ENCODE measurements at regions not wholly inside any gene's neighbourhood (a gene's known extent, or its start where the extent isn't known, plus 50 kb on each side); places are given as distances from the start of the nearest gene placed in this dataset.

GRCh38 chr2:12321886-12322285 lies 394.9 kb upstream of the TRIB2 start:
- no peak for TF ChIP-seq POLR2AphosphoS5 (IDR thresholded peaks at IDR 0.05)
- TF ChIP-seq CTCF (IDR thresholded peaks at IDR 0.05) = no peak
- TF ChIP-seq POLR2A (IDR thresholded peaks at IDR 0.05) = no peak
- 90% methylated on average over 2 of the region's 2 CpGs for WGBS
- Histone ChIP-seq H3K4me1 (replicated peaks) (no peaks in the 10 kb centered on the region), H3K27ac (no peak overlapping the region), H3K9me3 (no peaks in the 10 kb centered on the region), H3K27me3 (replicated peaks; ENCODE audit: insufficient read depth) (no peaks in the 10 kb centered on the region), H3K4me3 (no peak overlapping the region), H3K36me3 (no peaks in the 10 kb centered on the region)
- intact Hi-C loops (cut with DNase I) = no loop called here
- DNase-seq (ENCODE audit: low spot score) = no peak

- no peak overlapping the region for H3K27ac ChIP-seq
- whole genome bisulfite sequencing = 94% methylated on average over 9 of the region's 9 CpGs
- no peak for DNase-seq (ENCODE audit: low spot score)
- H3K9me3 ChIP-seq = no peaks in the 10 kb centered on the region
- no peaks in the 10 kb centered on the region for H3K36me3 ChIP-seq
- TF ChIP-seq POLR2AphosphoS5 (IDR thresholded peaks at IDR 0.05) (no peak), POLR2A (IDR thresholded peaks at IDR 0.05) (no peak), CTCF (IDR thresholded peaks at IDR 0.05) (no peak)
- H3K4me3 ChIP-seq = no peak overlapping the region
- H3K27me3 ChIP-seq (replicated peaks; ENCODE audit: insufficient read depth) = no peaks in the 10 kb centered on the region
- intact Hi-C loops (cut with DNase I) = no loop called here
- no peaks in the 10 kb centered on the region for H3K4me1 ChIP-seq (replicated peaks)
Measured at GRCh38 chr2:12325806-12326205, 390.9 kb upstream of the TRIB2 start.

- H3K27me3 ChIP-seq (replicated peaks; ENCODE audit: insufficient read depth) = no peaks in the 10 kb centered on the region
- DNase-seq (ENCODE audit: low spot score) = no peak
Measured at GRCh38 chr2:12326449-12327190, 390.1 kb upstream of the TRIB2 start.

GRCh38 chr2:12330916-12331315 lies 385.8 kb upstream of the TRIB2 start:
- intact Hi-C loops (cut with DNase I) = no loop called here
- H3K27me3 ChIP-seq (replicated peaks; ENCODE audit: insufficient read depth) = no peaks in the 10 kb centered on the region
- 92% methylated on average over 3 of the region's 3 CpGs for WGBS
- no peaks in the 10 kb centered on the region for H3K9me3 ChIP-seq
- H3K4me3 ChIP-seq = no peak overlapping the region
- TF ChIP-seq POLR2A (IDR thresholded peaks at IDR 0.05) = no peak
- H3K27ac ChIP-seq = no peak overlapping the region
- H3K36me3 ChIP-seq = no peaks in the 10 kb centered on the region
- H3K4me1 ChIP-seq (replicated peaks) = no peaks in the 10 kb centered on the region
- no peak for DNase-seq (ENCODE audit: low spot score)

More at GRCh38 chr2:12326449-12327190, 390.1 kb upstream of the TRIB2 start:
- Histone ChIP-seq H3K27ac (no peak overlapping the region), H3K4me1 (replicated peaks) (no peaks in the 10 kb centered on the region), H3K9me3 (no peaks in the 10 kb centered on the region), H3K4me3 (no peak overlapping the region), H3K36me3 (no peaks in the 10 kb centered on the region)
- no peak for TF ChIP-seq CTCF (IDR thresholded peaks at IDR 0.05)
- no peak for TF ChIP-seq POLR2A (IDR thresholded peaks at IDR 0.05)
- TF ChIP-seq POLR2AphosphoS5 (IDR thresholded peaks at IDR 0.05) = no peak
- 93% methylated on average over 12 of the region's 12 CpGs for WGBS
- intact Hi-C loops (cut with DNase I) = no loop called here

- Histone ChIP-seq H3K4me3 (no peak overlapping the region), H3K9me3 (no peaks in the 10 kb centered on the region), H3K4me1 (replicated peaks) (no peaks in the 10 kb centered on the region), H3K27ac (no peak overlapping the region), H3K36me3 (no peaks in the 10 kb centered on the region), H3K27me3 (replicated peaks; ENCODE audit: insufficient read depth) (no peaks in the 10 kb centered on the region)
- no peak for DNase-seq (ENCODE audit: low spot score)
- WGBS = 97% methylated on average over 2 of the region's 2 CpGs
- TF ChIP-seq POLR2AphosphoS5 (IDR thresholded peaks at IDR 0.05) (no peak), CTCF (IDR thresholded peaks at IDR 0.05) (no peak), POLR2A (IDR thresholded peaks at IDR 0.05) (no peak)
- intact Hi-C loops (cut with DNase I) = no loop called here
Measured at GRCh38 chr2:12331698-12332097, 385.0 kb upstream of the TRIB2 start.
